Neural cell (in vitro differentiated cells): ENCODE measurements at regions not wholly inside any gene's neighbourhood (a gene's known extent, or its start where the extent isn't known, plus 50 kb on each side); places are given as distances from the start of the nearest gene placed in this dataset.

ENCODE experiments used
- H2AFZ ChIP-seq: fragments of 200-600, 300-800 bp; sonication (generic), shearing (Covaris generic); 2 replicates; pipeline ENCODE4 v1.6.0; 2014; ENCODE audit warnings: low read depth, mild to moderate bottlenecking, antibody characterized with exemption, low read length, moderate library complexity
- H3F3A ChIP-seq: fragments of 200-600 bp; shearing (Covaris generic); 2 replicates; pipeline ENCODE4 v1.6.1; 2016; ENCODE audit warnings: mild to moderate bottlenecking, moderate library complexity, mixed read lengths, antibody characterized with exemption, low read length; ENCODE audit not compliant: insufficient read depth, poor library complexity, severe bottlenecking
- H3K27ac ChIP-seq: fragments of 200-600, 300-800 bp; sonication (generic), shearing (Covaris generic); 2 replicates; pipeline ENCODE4 v1.5.1; 2014; ENCODE audit warnings: mild to moderate bottlenecking, low read length, moderate library complexity
- H3K27me3 ChIP-seq: fragments of 300-800, 200-600 bp; sonication (generic), shearing (Covaris generic); 2 replicates; pipeline ENCODE4 v1.6.0; 2014; ENCODE audit warnings: mild to moderate bottlenecking, low read depth, low read length, moderate library complexity; ENCODE audit not compliant: insufficient read depth
- H3K36me3 ChIP-seq: fragments of 300-800, 200-600 bp; sonication (generic), shearing (Covaris generic); 2 replicates; pipeline ENCODE4 v1.5.1; 2014; ENCODE audit warnings: mild to moderate bottlenecking, antibody characterized with exemption, low read length, moderate library complexity; ENCODE audit not compliant: insufficient read depth
- H3K4me2 ChIP-seq: fragments of 300-800, 200-600 bp; sonication (generic), shearing (Covaris generic); 2 replicates; pipeline ENCODE4 v1.6.0; 2014; ENCODE audit warnings: mild to moderate bottlenecking, low read length
- H3K4me3 ChIP-seq: fragments of 300-800, 200-600 bp; sonication (generic), shearing (Covaris generic); 2 replicates; pipeline ENCODE4 v1.5.1; 2014; ENCODE audit warnings: mild to moderate bottlenecking, low read length, moderate library complexity
- H3K79me2 ChIP-seq: fragments of 200-600 bp; shearing (Covaris generic); replicated peaks from 2 replicates; pipeline ENCODE4 v1.6.0; 2014; ENCODE audit warnings: mild to moderate bottlenecking, low read length, moderate library complexity; ENCODE audit not compliant: insufficient read depth
- H3K9ac ChIP-seq: fragments of 300-800, 200-600 bp; sonication (generic), shearing (Covaris generic); 2 replicates; pipeline ENCODE4 v1.6.1; 2016; ENCODE audit warnings: mild to moderate bottlenecking, low read length, mixed read lengths
- H3K9me2 ChIP-seq: fragments of 200-600 bp; shearing (Covaris generic); 2 replicates; pipeline ENCODE4 v1.6.1; 2016; ENCODE audit warnings: mild to moderate bottlenecking, low read length, mixed read lengths; ENCODE audit not compliant: insufficient read depth
- H3K9me3 ChIP-seq: fragments of 200-600, 300-800 bp; sonication (generic), shearing (Covaris generic); 2 replicates; pipeline ENCODE4 v1.6.1; 2016; ENCODE audit warnings: mild to moderate bottlenecking, mixed run types, low read length, moderate library complexity, mixed read lengths
- H4K20me1 ChIP-seq: fragments of 200-600 bp; shearing (Covaris generic); 2 replicates; pipeline ENCODE4 v1.6.1; 2016; ENCODE audit warnings: mild to moderate bottlenecking, mixed run types; ENCODE audit not compliant: insufficient read depth
- CTCF ChIP-seq: fragments of 450-650 bp; IDR thresholded peaks from 2 replicates; pipeline ENCODE4 v1.5.1; 2014; ENCODE audit warnings: antibody characterized with exemption, mild to moderate bottlenecking, moderate library complexity; ENCODE audit not compliant: poor library complexity, severe bottlenecking
- EP300 ChIP-seq: fragments of 450-650 bp; conservative IDR thresholded peaks from 2 replicates; pipeline ENCODE4 v1.6.1; 2014; ENCODE audit warnings: antibody characterized with exemption, mild to moderate bottlenecking, moderate library complexity; ENCODE audit not compliant: poor library complexity, severe bottlenecking
- EZH2 ChIP-seq: fragments of 200-600, 300-800 bp; shearing (Covaris generic), sonication (generic); IDR thresholded peaks from 2 replicates; pipeline ENCODE4 v1.6.1; 2014; ENCODE audit warnings: antibody characterized with exemption, low read length, borderline replicate concordance, mild to moderate bottlenecking; ENCODE audit not compliant: insufficient read depth, poor library complexity, severe bottlenecking
- MXI1 ChIP-seq: fragments of 450-650 bp; conservative IDR thresholded peaks from 2 replicates; pipeline ENCODE4 v1.6.1; 2014; ENCODE audit warnings: antibody characterized with exemption, mild to moderate bottlenecking; ENCODE audit not compliant: poor library complexity, severe bottlenecking
- POLR2AphosphoS5 ChIP-seq: IDR thresholded peaks from 2 replicates; pipeline ENCODE4 v1.6.1; 2012
- RAD21 ChIP-seq: fragments of 450-650 bp; conservative IDR thresholded peaks from 2 replicates; pipeline ENCODE4 v1.6.1; 2014; ENCODE audit warnings: antibody characterized with exemption, mild to moderate bottlenecking, moderate library complexity
- REST ChIP-seq: IDR thresholded peaks from 2 replicates; pipeline ENCODE4 v1.6.1; 2012; ENCODE audit warnings: borderline replicate concordance
- SMC3 ChIP-seq: fragments of 450-650 bp; conservative IDR thresholded peaks from 2 replicates; pipeline ENCODE4 v1.6.1; 2014; ENCODE audit warnings: antibody characterized with exemption, mild to moderate bottlenecking, moderate library complexity; ENCODE audit not compliant: poor library complexity
- TAF1 ChIP-seq: IDR thresholded peaks from 2 replicates; pipeline ENCODE4 v1.6.1; 2012; ENCODE audit warnings: low read depth

GRCh38 chr10:33465747-33466146 lies 131.3 kb upstream of the NRP1 start:
- H3K27ac ChIP-seq, result no peak overlapping the region
- H3K9ac ChIP-seq, result no peak overlapping the region
- TF ChIP-seq EP300 (no peak), POLR2AphosphoS5 (no peak), CTCF (no peak), EZH2 (no peak), REST (no peak), RAD21 (no peak), MXI1 (no peak), SMC3 (no peak), TAF1 (no peak)
- no peaks in the 10 kb centered on the region for H4K20me1 ChIP-seq
- no peak overlapping the region for H2AFZ ChIP-seq
- H3K4me3 ChIP-seq, result no peak overlapping the region
- no peaks in the 10 kb centered on the region for H3F3A ChIP-seq
- no peaks in the 10 kb centered on the region for H3K27me3 ChIP-seq
- H3K9me2 ChIP-seq, result no peaks in the 10 kb centered on the region
- no peak overlapping the region for H3K4me2 ChIP-seq
- no peaks in the 10 kb centered on the region for H3K9me3 ChIP-seq
- no peaks in the 10 kb centered on the region for H3K36me3 ChIP-seq
- no peaks in the 10 kb centered on the region for H3K79me2 ChIP-seq

GRCh38 chr10:33463011-33463410 lies 128.5 kb upstream of the NRP1 start:
- Histone ChIP-seq H3K36me3 (no peaks in the 10 kb centered on the region), H2AFZ (no peak overlapping the region), H3K27ac (no peak overlapping the region), H3K4me2 (no peak overlapping the region), H3F3A (no peaks in the 10 kb centered on the region), H3K79me2 (no peaks in the 10 kb centered on the region), H3K9ac (no peak overlapping the region), H3K4me3 (no peak overlapping the region), H3K27me3 (no peaks in the 10 kb centered on the region), H4K20me1 (no peaks in the 10 kb centered on the region), H3K9me2 (no peaks in the 10 kb centered on the region), H3K9me3 (no peaks in the 10 kb centered on the region)
- TF ChIP-seq EP300 (no peak), TAF1 (no peak), SMC3 (no peak)

GRCh38 chr10:33461295-33461640 lies 126.8 kb upstream of the NRP1 start:
- H3K36me3 ChIP-seq, result no peaks in the 10 kb centered on the region
- no peak overlapping the region for H3K4me3 ChIP-seq
- H3K9me2 ChIP-seq, result no peaks in the 10 kb centered on the region
- H3K4me2 ChIP-seq, result no peak overlapping the region
- no peak for TF ChIP-seq SMC3
- TF ChIP-seq EZH2, result no peak
- TF ChIP-seq REST, result no peak
- no peak for TF ChIP-seq CTCF
- TF ChIP-seq RAD21, result no peak
- TF ChIP-seq TAF1, result no peak
- no peak for TF ChIP-seq POLR2AphosphoS5
- no peak for TF ChIP-seq MXI1
- TF ChIP-seq EP300, result no peak
- H3K79me2 ChIP-seq, result no peaks in the 10 kb centered on the region
- H3K9ac ChIP-seq, result no peak overlapping the region
- H3K27ac ChIP-seq, result no peak overlapping the region
- H3K9me3 ChIP-seq, result no peaks in the 10 kb centered on the region
- H2AFZ ChIP-seq, result no peak overlapping the region
- no peaks in the 10 kb centered on the region for H4K20me1 ChIP-seq
- H3K27me3 ChIP-seq, result no peaks in the 10 kb centered on the region
- H3F3A ChIP-seq, result no peaks in the 10 kb centered on the region
